MM.1S (cell line): ENCODE measurements at regions not wholly inside any gene's neighbourhood (a gene's known extent, or its start where the extent isn't known, plus 50 kb on each side); places are given as distances from the start of the nearest gene placed in this dataset.

Experiments
- CTCF ChIP-seq: fragments of 300-600 bp; sonication (generic); IDR thresholded peaks from 2 replicates; pipeline ENCODE4 v1.5.1; 2016; ENCODE audit warnings: antibody characterized with exemption, low read length, mixed read lengths
- EZH2 ChIP-seq: fragments of 300-600 bp; sonication (generic); optimal IDR thresholded peaks from 2 replicates; pipeline ENCODE3; 2017; ENCODE audit warnings: low read depth, mild to moderate bottlenecking, antibody characterized with exemption, low read length, mixed read lengths
- EZH2phosphoT487 ChIP-seq: fragments of 300-600 bp; sonication (generic); IDR thresholded peaks from 2 replicates; pipeline ENCODE4 v1.6.1; 2018; ENCODE audit warnings: antibody characterized with exemption, low read length

GRCh38 chr3:148089171-148089570, 608.5 kb upstream of the AGTR1 start:
- TF ChIP-seq CTCF (no peak), EZH2phosphoT487 (no peak), EZH2 (no peak)
